ENCODE measurements at regions not wholly inside any gene's neighbourhood (a gene's known extent, or its start where the extent isn't known, plus 50 kb on each side); places are given as distances from the start of the nearest gene placed in this dataset.

- intact Hi-C loops (cut with DNase I) = no loop called here
- H3K9me3 ChIP-seq = no peaks in the 10 kb centered on the region
- DNase-seq = no peak
- no peak for ATAC-seq
- no peaks in the 10 kb centered on the region for H3K36me3 ChIP-seq
- no peak overlapping the region for H3K27ac ChIP-seq
- H3K4me3 ChIP-seq = no peak overlapping the region
- TF ChIP-seq CTCF (IDR thresholded peaks at IDR 0.05) (no peak), POLR2A (IDR thresholded peaks at IDR 0.05) (no peak)
- H3K27me3 ChIP-seq = no peaks in the 10 kb centered on the region
- no peaks in the 10 kb centered on the region for H3K4me1 ChIP-seq
These were observed 146.0 kb upstream of the NMUR2 start for GRCh38 chr5:152551061-152551460.

GRCh38 chr5:152556784-152557183 is 151.7 kb upstream of the NMUR2 start:
- intact Hi-C loops (cut with DNase I) = no loop called here

GRCh38 chr5:152560512-152561137 is 155.5 kb upstream of the NMUR2 start:
- peak; percentile 74 to 87 (median 84) for TF ChIP-seq CTCF (IDR thresholded peaks at IDR 0.05)
- no peak for TF ChIP-seq POLR2A (IDR thresholded peaks at IDR 0.05)

More at GRCh38 chr5:152556784-152557183, 151.7 kb upstream of the NMUR2 start:
- TF ChIP-seq CTCF (IDR thresholded peaks at IDR 0.05) = no peak
- TF ChIP-seq POLR2A (IDR thresholded peaks at IDR 0.05) = no peak
- no peaks in the 10 kb centered on the region for H3K36me3 ChIP-seq
- H3K27ac ChIP-seq = no peak overlapping the region
- H3K9me3 ChIP-seq = no peaks in the 10 kb centered on the region
- no peak overlapping the region for H3K4me3 ChIP-seq
- no peak for DNase-seq
- WGBS (ENCODE audit: insufficient coverage, low coverage, low lambda C conversion rate, missing lambda C conversion rate) = 14% methylated on average over 3 of the region's 4 CpGs
- no peak for ATAC-seq
- H3K27me3 ChIP-seq = no peaks in the 10 kb centered on the region
- H3K4me1 ChIP-seq = no peaks in the 10 kb centered on the region

GRCh38 chr5:152568016-152568415 is 162.9 kb upstream of the NMUR2 start:
- H3K27me3 ChIP-seq = no peaks in the 10 kb centered on the region
- H3K9me3 ChIP-seq = no peaks in the 10 kb centered on the region
- no peak overlapping the region for H3K27ac ChIP-seq
- H3K4me1 ChIP-seq = no peaks in the 10 kb centered on the region
- 50% methylated on average over 2 of the region's 2 CpGs for WGBS (ENCODE audit: insufficient coverage, low coverage, low lambda C conversion rate, missing lambda C conversion rate)
- no peak for DNase-seq
- H3K4me3 ChIP-seq = no peak overlapping the region
- ATAC-seq = no peak
- intact Hi-C loops (cut with DNase I) = loop anchor here in 1 of 2 donors (10.0 kb wide), 1 partner anchor 587 kb away; no protein-coding TSS in a partner anchor
- H3K36me3 ChIP-seq = no peaks in the 10 kb centered on the region
- TF ChIP-seq CTCF (IDR thresholded peaks at IDR 0.05) (no peak), POLR2A (IDR thresholded peaks at IDR 0.05) (no peak)

More at GRCh38 chr5:152560512-152561137, 155.5 kb upstream of the NMUR2 start:
- DNase-seq (peak; percentile 62 to 72 (median 68)), ATAC-seq (peak; percentile 78 to 88 (median 84))
- Histone ChIP-seq H3K36me3 (no peaks in the 10 kb centered on the region), H3K4me1 (no peaks in the 10 kb centered on the region), H3K4me3 (no peak overlapping the region), H3K27ac (no peak overlapping the region), H3K27me3 (no peaks in the 10 kb centered on the region), H3K9me3 (no peaks in the 10 kb centered on the region)
- intact Hi-C loops (cut with DNase I) = loop anchor here in 1 of 2 donors (10.0 kb wide), 1 partner anchor 594 kb away; no protein-coding TSS in a partner anchor
- 28% methylated on average over 6 of the region's 6 CpGs for WGBS (ENCODE audit: insufficient coverage, low coverage, low lambda C conversion rate, missing lambda C conversion rate)

Measured in right lobe of liver (tissue), 6 donors.